Occipital lobe (tissue), 1 donor: ENCODE measurements at regions not wholly inside any gene's neighbourhood (a gene's known extent, or its start where the extent isn't known, plus 50 kb on each side); places are given as distances from the start of the nearest gene placed in this dataset.

Experiments
- DNase-seq: peaks from one replicate; lab custom pipeline; 2025; lab: John Stamatoyannopoulos, UW

DNA sequence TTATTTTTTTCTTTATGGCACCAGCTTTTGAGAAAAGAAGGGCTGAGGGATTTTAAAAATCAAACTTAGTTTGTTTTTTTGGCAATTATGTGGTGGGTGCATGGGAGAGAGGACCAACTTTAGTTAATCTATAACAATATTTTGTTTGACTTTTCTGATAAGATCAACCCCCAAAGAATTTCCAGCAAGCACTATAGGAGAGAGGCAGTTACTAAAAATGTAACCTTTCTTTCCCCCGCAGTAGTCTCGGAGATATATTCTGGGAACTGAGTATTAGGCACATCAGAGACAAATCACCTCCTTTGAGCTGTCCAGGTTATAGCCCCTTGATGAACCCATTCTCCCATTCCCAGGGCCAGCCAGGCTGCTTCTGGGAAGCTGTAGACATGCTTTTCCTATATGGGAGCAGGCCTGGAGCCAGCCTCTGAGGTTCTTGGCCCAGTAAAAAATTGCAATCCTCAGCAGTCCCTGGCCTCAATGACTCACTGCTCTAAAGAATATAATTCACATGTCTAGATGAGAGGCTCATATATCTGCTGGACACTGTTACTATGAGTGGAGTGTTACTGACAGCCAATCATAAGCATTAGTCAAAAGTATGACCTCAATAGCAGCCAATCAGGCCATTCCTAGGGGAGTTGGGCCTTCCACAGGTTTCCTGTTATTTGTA, 138.3 kb upstream of the AGBL1 start:
- DNase-seq, result no peak

DNA sequence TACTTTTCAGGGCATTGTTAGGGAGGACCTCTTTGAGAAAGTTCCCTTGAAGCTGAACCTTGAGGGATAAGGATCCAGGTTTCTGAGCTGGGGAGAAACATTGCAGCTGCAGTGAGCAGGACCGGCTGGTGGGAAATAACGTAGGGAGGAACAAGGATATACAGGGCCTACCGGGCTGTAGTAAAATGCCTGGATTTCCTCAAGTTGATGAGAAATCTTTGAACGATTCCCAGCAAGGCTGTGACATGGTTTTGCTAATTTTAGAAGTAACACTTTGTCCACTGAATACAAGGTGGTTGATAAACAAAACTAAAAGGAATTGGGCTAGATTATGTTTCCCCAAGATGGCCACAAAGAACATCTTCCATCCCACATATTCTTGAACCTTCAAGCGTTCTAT, 137.0 kb upstream of the AGBL1 start:
- no peak for DNase-seq

GRCh38 chr15:85943151-85943550, 136.5 kb upstream of the AGBL1 start:
- no peak for DNase-seq

GRCh38 chr15:85943791-85944190, 135.9 kb upstream of the AGBL1 start:
- no peak for DNase-seq

GRCh38 chr15:85947021-85947420, 132.7 kb upstream of the AGBL1 start:
- DNase-seq, result no peak

DNA sequence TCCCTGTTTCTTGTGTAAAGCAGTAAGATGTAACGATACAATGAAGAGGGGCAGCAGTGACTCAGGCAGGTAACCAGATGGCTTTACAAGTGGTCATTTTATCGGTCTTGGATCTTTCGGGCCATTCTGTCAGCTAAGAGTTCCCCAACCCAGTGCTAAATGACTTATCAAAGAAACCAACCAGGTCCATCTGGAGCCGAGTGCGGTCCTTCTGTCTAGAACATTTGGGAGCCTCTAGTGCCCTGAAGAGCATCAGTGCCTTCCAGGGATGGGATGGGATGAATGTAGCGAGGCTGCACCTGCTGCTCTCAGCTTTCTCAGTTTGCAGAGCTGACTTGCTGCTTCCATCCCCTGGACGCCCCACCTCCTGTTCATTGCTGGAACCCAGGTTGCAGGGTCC, 131.7 kb upstream of the AGBL1 start:
- DNase-seq, result no peak

DNA sequence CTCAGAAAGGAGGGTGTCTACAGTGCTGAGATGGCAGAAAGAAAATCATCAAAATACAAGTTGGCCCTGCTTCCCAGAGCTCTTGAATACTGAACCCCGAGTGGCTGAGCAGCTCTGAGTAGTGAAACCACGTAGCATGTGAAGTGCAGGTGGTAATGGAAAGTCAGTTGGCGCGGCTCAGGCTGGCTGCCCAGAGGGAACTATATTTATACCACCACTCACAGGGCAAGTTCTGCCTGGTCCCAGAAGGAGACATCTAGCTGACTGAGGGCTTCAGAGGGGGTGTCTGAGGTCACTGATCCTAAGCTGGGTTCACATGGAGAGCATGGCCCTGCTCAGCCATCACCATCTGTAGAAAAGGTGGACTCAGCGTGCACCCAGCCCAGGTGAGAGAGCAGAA, 129.6 kb upstream of the AGBL1 start:
- no peak for DNase-seq

DNA sequence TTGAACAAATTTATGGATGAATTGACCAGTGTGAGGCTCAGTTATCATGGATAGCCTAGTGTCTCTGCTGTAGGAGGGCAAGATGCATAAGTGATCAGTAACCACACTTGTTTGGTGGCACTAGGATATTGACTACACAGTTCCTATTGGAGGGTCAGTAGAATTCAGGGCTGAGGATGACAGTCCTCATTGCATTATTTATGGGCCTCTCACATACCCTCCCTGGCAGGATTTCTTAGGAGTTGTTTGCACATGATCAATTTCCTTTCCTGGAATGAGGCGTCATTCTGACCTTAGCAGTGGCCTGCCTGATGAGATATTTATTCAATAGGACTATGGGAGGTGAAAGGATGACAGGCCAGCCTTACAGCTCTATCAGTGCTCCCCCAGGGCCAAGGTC, 125.1 kb upstream of the AGBL1 start:
- DNase-seq, result no peak

GRCh38 chr15:85955501-85956391, 123.9 kb upstream of the AGBL1 start:
- no peak for DNase-seq

GRCh38 chr15:85956532-85957275, 123.0 kb upstream of the AGBL1 start:
- DNase-seq, result no peak

DNA sequence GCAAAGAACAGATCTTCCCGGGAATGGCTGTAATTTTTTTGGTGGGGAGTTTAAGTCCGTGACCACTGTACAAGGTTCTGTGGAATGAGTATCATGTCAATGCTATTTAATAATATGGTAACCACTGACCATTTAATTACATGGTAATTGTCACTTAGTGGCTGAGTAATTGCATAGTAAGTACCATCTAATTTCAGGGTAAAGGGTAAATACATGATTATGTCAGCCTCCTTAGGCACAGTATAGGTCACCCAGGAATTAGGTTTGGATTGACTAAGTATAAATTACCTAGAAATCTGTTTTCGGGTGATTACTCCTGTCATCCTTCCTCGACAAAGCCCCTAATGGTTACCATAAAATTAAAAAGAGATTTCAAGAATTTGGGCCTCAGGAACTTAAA, 120.1 kb upstream of the AGBL1 start:
- no peak for DNase-seq

GRCh38 chr15:85960381-85960780, 119.3 kb upstream of the AGBL1 start:
- no peak for DNase-seq

DNA sequence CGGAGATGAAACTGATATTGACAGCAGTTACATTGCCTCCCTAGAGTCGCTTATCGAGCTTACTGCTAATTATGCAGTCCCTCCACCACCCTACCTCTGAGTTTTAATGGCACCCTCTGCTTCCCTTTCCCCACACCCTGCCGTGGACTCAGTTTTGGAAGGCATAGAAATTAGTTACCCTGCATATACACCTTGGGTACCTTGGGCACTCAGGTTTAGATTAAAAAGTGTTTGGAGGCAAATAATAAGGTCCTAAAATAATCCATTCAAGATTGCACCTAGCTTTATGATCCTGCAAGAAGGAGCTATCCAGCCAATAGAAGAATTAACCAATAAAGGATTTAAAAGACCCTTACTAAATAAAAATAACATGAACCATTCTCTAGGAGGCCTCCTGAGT, 117.8 kb upstream of the AGBL1 start:
- DNase-seq, result no peak

DNA sequence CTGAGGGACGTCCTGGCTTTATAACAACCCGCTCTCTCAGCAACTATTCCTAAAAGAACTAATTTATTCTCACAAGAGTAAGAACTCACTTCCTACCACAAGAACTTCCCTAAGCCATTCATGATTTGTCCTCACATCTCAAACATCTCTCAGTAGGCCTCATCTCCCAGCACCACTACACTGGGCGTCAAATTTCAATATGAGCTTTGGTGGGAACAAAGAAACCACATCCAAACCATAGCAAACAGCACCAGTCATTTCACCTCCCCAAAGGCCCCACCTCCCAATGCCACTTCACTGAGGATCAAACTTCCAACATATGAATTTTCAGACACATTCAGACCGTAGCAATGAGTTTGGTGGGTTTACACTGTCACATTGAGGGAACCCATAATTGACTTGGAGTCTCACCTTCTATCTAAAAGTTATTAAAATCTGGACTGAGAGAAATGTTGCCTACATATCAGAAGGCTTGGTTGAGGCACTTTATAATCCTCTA, 116.4 kb upstream of the AGBL1 start:
- no peak for DNase-seq

DNA sequence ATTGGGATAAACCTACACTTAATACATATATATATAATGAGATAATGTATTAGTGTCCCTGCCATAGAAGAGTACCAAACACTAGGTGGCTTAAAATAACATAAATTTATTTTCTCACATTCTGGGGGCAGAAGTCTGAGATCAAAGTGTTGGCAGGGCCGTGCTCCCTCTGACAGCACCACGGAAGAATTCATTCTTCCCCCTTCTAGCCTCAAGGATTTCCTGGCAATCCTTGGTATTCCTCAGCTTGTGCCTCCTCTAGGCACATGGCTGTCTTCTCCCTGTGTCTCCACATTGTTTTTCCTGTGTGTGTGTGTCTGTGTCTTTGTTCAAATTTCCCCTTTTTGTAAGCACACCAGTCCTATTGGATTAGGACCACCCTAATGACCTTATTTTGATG, 115.2 kb upstream of the AGBL1 start:
- DNase-seq, result no peak

- no peak for DNase-seq
Measured at GRCh38 chr15:85967553-85967952, 112.1 kb upstream of the AGBL1 start.

- DNase-seq, result no peak
Measured at GRCh38 chr15:85972805-85973540, 106.7 kb upstream of the AGBL1 start.

DNA sequence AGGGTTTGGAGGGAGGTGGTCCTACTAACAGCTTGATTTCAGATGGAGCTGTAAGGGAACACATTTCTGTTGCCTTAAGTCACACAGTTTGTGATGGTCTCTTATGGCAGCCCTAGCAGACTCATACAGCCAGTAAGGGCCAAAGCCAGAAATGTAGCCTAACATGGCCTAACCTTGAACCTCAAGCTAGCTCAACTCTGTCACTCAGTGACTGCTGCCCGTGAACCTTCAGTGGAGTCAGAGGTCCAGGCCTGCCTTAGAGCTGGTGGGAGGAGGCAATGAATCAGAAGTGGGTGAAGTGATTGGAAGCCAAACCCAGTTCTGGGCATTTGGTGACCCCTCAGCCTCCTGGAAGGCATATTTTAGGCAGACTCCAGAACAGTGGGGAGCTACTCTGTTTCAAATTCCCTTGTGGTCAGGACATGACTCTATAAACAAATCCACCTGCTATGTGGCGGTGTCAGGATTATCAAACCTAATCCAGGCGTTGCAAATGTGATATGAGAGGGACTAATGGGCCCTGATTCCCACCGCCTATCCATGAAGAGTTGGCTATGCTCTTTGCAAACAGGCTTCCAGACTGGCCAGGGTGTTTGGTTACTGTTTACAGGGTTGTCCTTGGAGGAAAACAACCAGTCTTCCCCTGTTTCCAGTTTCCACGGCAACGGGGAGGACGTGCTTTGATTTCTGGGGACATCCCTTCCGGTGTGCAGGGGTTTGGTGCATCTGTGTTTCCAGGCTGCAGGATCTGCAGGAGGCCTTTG, 105.9 kb upstream of the AGBL1 start:
- DNase-seq, result no peak

- no peak for DNase-seq
Measured at GRCh38 chr15:85974348-85974705, 105.3 kb upstream of the AGBL1 start.

- DNase-seq, result no peak
Measured at GRCh38 chr15:85974742-85975141, 104.9 kb upstream of the AGBL1 start.

- DNase-seq, result no peak
Measured at GRCh38 chr15:85976102-85976501, 103.6 kb upstream of the AGBL1 start.
